GM12892 (cell line): ENCODE measurements at regions not wholly inside any gene's neighbourhood (a gene's known extent, or its start where the extent isn't known, plus 50 kb on each side); places are given as distances from the start of the nearest gene placed in this dataset.

Source experiments
- POLR2A ChIP-seq: IDR thresholded peaks from 2 replicates; pipeline ENCODE4 v1.6.1; 2011; ENCODE audit warnings: low read depth, low read length, control low read depth
- POLR2AphosphoS5 ChIP-seq: IDR thresholded peaks from 2 replicates; pipeline ENCODE4 v1.6.1; 2011; ENCODE audit warnings: low read depth, low read length, control low read depth
- TAF1 ChIP-seq: IDR thresholded peaks from 2 replicates; pipeline ENCODE4 v1.6.1; 2011; ENCODE audit warnings: low read depth, mild to moderate bottlenecking, control low read depth, low read length, borderline replicate concordance

DNA sequence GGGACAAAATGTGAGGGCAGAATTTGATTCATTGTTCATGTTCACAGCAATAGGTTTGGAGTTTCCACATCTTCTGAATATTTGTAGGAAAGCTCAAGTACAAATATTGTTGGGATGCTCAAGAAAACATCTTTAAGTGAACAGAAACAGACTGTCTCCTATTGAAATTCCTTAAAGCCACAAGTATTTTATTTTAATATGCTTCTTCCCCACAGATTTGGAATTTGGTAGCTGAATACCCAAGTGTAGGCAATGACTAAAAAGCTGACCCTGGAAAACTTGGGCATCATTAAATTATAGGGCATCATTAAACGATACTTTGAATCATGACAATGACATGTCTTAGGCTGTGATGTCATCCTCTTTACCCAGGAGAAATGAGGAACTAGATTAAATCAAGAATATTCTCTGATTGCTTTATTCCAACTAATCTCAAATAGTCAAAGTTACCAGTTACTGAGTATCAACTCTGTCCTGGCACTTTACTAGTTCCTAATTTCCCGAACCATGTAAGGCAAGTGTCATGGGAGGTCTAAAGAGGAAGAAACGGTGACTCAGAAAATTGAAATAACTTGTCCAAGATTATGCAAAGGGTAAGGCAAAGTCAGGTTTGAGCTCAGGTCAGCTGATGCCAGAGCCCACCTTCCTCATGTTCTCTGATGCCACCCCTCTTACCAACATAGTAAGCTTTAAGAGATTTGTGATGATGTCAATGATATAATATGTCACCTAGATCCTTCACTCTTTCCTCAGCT, 223.1 kb upstream of the LEF1 start:
- TF ChIP-seq POLR2A (no peak), POLR2AphosphoS5 (no peak), TAF1 (no peak)
